Lower lobe of right lung (tissue), 2 donors: ENCODE measurements at regions not wholly inside any gene's neighbourhood (a gene's known extent, or its start where the extent isn't known, plus 50 kb on each side); places are given as distances from the start of the nearest gene placed in this dataset.

Source experiments
- ATAC-seq, 2 donors: fragments of 200-7000 bp; cut with Tn5 transposase; one replicate each; pipeline ENCODE4 v1.9.1; 2020 to 2022; ENCODE audit warnings: mild to moderate bottlenecking in 2 of 2, moderate library complexity in 2 of 2
- DNase-seq: peaks from one replicate; pipeline ENCODE4 v3.0.0-alpha.2; 2020
- H3K27ac ChIP-seq: fragments of 200-600 bp; one replicate; pipeline ENCODE4 v1.8.0; 2022
- H3K27me3 ChIP-seq: fragments of 200-600 bp; one replicate; pipeline ENCODE4 v1.8.0; 2022; ENCODE audit warnings: low read depth
- H3K36me3 ChIP-seq: fragments of 200-600 bp; one replicate; pipeline ENCODE4 v1.8.0; 2022; ENCODE audit warnings: mild to moderate bottlenecking
- H3K4me1 ChIP-seq: fragments of 200-600 bp; one replicate; pipeline ENCODE4 v1.8.0; 2022
- H3K4me3 ChIP-seq: fragments of 200-600 bp; one replicate; pipeline ENCODE4 v1.8.0; 2022; ENCODE audit warnings: mild to moderate bottlenecking
- H3K9me3 ChIP-seq: fragments of 200-600 bp; one replicate; pipeline ENCODE4 v1.8.0; 2022
- intact Hi-C: fragments of 100-400 bp; cut with DNase I; formaldehyde crosslinking; loops from one replicate; pipeline ENCODE4 v1.11.0; 2022
- TF ChIP-seq, protein P1 (sequence below): fragments of 200-600 bp; IDR thresholded peaks from one replicate; pipeline ENCODE4 v1.8.0; 2022; ENCODE audit warnings: antibody characterized with exemption, mild to moderate bottlenecking
- donor health status: DM: no; HTN: yes; CAD: no; lungs with severe emphysema.

DNA sequence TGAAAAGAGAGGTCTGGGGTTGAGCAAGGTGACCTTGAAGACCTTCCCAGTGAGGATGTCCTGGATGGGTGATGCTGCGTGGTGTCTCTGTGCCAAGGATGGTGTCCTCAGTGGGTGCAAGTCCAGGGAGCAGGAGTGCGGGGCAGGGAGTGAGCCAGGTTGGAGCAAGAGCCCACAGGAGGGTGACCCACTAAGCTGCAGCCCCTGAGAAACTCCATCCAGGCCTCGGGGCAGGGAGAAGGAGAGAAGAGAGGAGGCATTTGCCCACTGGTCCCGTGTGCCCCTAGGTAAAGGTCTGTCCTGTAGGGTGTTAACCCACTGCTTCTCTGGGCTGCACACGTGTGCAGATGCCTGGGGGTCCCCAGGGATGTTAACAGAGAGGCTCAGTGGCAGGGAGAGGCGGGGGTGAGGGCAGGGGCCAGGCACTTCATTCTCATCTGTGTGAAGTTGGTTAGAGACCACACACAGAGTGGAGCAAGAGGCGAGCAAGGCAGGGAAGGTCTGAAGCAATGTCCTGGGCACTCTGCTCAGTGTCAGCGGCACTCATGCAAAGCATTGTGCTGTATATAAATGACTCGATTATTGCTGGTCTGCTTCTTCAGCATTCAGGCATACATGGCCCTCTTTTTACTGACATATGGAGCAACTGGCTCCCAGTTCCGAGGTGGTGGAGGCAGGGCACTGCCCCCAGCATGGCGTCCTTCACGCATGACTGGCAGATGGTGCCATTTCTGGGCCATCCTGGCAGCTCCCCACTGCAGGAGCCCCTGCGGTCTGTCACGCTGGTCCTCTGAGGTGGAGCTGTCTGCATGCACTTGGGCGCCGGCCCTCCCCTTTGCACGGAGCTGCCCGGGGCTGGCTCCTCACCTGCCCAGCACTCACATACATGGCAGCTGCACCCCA is 117.2 kb upstream of the HS6ST1 start:
- Histone ChIP-seq H3K4me3 (no peak overlapping the region), H3K4me1 (no peaks in the 10 kb centered on the region), H3K27me3 (no peaks in the 10 kb centered on the region), H3K36me3 (no peaks in the 10 kb centered on the region), H3K27ac (no peak overlapping the region), H3K9me3 (no peaks in the 10 kb centered on the region)
- DNase-seq (no peak), ATAC-seq (no peak)
- TF ChIP-seq, protein P1, sequence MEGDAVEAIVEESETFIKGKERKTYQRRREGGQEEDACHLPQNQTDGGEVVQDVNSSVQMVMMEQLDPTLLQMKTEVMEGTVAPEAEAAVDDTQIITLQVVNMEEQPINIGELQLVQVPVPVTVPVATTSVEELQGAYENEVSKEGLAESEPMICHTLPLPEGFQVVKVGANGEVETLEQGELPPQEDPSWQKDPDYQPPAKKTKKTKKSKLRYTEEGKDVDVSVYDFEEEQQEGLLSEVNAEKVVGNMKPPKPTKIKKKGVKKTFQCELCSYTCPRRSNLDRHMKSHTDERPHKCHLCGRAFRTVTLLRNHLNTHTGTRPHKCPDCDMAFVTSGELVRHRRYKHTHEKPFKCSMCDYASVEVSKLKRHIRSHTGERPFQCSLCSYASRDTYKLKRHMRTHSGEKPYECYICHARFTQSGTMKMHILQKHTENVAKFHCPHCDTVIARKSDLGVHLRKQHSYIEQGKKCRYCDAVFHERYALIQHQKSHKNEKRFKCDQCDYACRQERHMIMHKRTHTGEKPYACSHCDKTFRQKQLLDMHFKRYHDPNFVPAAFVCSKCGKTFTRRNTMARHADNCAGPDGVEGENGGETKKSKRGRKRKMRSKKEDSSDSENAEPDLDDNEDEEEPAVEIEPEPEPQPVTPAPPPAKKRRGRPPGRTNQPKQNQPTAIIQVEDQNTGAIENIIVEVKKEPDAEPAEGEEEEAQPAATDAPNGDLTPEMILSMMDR: no peak
- intact Hi-C loops: no loop called here

GRCh38 chr2:128436479-128437203 is 118.0 kb upstream of the HS6ST1 start:
- Histone ChIP-seq H3K36me3 (no peaks in the 10 kb centered on the region), H3K4me3 (no peak overlapping the region), H3K9me3 (no peaks in the 10 kb centered on the region), H3K27ac (no peak overlapping the region), H3K27me3 (no peaks in the 10 kb centered on the region), H3K4me1 (peaks cover 2% of the 10 kb centered on the region)
- DNase-seq (no peak), ATAC-seq (no peak)
- TF ChIP-seq, protein P1: no peak
- intact Hi-C loops: no loop called here

- DNase-seq (no peak), ATAC-seq (no peak)
- Histone ChIP-seq H3K36me3 (no peaks in the 10 kb centered on the region), H3K4me1 (peaks cover 8% of the 10 kb centered on the region), H3K4me3 (no peak overlapping the region), H3K27me3 (no peaks in the 10 kb centered on the region), H3K27ac (no peak overlapping the region), H3K9me3 (no peaks in the 10 kb centered on the region)
- intact Hi-C loops: no loop called here
- TF ChIP-seq, protein P1: no peak
Measured at GRCh38 chr2:128437204-128437565, 118.5 kb upstream of the HS6ST1 start.

DNA sequence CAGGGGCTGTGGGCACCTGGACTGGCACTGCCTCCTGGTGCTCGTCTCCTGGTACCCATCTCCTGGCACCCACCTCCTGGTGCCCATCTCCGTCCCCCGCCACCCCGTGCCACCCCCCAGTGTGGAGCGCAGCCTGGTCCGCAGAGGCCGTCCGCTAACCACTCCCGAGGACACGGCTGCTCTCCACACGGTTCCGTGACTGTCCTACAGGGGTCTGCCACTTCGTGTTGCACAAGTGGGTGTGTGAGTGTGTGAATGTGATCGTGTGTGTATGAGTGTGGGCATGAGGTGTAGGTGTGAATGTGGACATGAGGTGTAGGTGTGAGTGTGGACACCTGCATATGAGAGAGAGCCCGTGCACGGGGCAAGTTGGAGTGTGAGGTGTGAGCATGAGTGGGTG is 119.4 kb upstream of the HS6ST1 start:
- DNase-seq: no peak
- TF ChIP-seq, protein P1: no peak

DNA sequence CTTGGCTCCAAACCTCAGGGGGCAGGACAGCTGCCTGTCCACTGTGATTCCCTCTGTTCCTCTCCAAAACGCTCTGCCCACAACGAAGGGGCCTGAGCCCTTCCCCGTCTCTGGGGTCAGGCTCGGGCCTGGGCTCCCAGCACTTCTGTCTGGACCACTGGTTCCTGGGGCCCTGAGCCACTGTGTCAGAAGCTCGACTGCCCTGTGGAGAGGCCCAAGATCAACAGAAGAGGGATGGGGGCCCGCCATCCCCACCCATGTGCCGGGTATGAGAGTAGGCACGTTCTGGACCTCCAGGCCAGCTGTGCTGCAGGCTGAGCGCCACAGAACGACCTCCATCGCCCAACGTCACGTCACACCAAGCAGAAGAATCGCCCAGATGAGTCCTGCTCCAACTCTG is 119.9 kb upstream of the HS6ST1 start:
- Histone ChIP-seq H3K9me3 (no peaks in the 10 kb centered on the region), H3K4me3 (no peak overlapping the region), H3K27ac (no peak overlapping the region), H3K36me3 (no peaks in the 10 kb centered on the region), H3K4me1 (peaks cover 22% of the 10 kb centered on the region), H3K27me3 (no peaks in the 10 kb centered on the region)
- TF ChIP-seq, protein P1: no peak
- ATAC-seq (no peak), DNase-seq (no peak)
- intact Hi-C loops: no loop called here

More for the DNA sequence above, 119.4 kb upstream of the HS6ST1 start:
- no peaks in the 10 kb centered on the region for H3K9me3 ChIP-seq
- H3K27ac ChIP-seq: no peak overlapping the region
- H3K27me3 ChIP-seq: no peaks in the 10 kb centered on the region
- H3K36me3 ChIP-seq: no peaks in the 10 kb centered on the region
- intact Hi-C loops: no loop called here
- no peak for ATAC-seq
- peaks cover 17% of the 10 kb centered on the region for H3K4me1 ChIP-seq
- H3K4me3 ChIP-seq: no peak overlapping the region
